ENCODE measurements at regions not wholly inside any gene's neighbourhood (a gene's known extent, or its start where the extent isn't known, plus 50 kb on each side); places are given as distances from the start of the nearest gene placed in this dataset.
"Not testable (repeated sequence)": the region's sequence is repeated elsewhere in the genome, so short reads cannot be mapped to it uniquely, and the experiment has no call there.

DNA sequence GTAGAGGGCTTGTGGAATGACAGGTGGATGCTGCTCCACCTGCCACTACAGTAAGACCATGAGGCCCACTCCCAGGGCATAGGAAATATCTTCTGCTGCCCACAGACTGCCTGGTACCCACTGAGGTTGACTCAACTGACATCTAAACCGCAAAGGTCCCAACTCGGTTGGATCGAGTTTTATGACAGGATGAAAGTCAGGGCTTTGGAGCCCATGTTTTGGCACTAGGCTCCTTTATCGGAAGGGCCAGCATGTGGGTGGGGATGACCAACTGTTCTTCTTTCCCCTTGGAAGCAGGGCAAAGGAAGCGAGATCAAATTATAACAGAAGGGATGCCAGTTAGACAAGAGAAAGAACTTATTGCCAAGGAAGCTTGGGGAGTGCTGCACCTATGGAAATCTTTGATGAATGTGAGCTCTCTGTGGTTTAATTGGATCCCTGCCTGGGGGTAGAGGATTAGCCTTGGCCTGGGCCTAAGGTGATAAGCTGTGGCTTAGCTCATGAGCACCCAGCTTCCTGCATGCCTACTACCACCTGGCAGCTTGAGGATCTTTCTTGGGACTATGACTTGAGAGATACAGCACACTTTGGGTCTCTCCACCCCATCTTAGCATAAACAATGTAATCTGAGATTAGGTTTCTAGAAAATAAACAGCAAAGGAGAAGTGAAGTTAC lies 121.8 kb downstream of the KCNA5 start:
- no peak for DNase-seq

DNA sequence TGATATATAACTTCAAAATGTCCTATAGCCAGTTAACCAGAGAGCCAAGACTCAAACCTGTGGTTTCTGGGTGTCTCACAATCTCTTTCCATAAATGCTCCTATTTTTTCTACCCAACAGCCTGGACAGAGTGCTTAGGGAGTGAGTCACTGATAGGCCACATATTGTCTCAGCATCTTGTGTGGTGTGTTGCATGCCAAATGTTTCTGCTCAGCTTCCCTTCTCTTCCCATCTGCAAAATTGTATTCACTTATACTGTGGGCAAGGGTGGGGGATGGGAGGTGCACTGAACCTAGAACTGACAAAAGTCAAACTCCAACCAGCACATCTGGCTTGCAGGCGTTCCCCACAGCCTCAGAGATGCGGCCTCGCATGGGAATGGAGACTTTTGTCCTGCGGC lies 123.3 kb downstream of the KCNA5 start:
- no peak for ATAC-seq
- DNase-seq: no peak

More for the DNA sequence above, 121.8 kb downstream of the KCNA5 start:
- no peak for ATAC-seq

DNA sequence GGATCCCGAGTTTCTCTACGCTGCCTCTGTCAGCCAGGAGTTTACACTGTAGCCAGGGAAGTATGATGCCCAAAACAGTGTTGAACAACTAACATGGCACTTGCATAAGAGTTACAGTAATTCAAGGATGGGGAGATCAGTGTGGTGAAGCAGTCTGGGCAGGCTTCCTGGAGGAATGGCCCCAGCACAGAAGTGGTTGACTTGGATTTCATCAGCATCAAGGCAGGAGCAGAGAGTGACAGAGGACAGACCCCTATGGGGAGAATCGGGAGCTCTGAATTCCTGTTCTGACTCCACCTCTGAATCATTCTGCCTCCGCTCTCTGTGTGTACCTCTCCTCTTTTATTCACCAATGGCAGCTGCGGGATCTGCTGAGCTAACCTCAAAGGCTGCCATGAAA lies 124.5 kb downstream of the KCNA5 start:
- ATAC-seq: no peak
- DNase-seq: no peak

DNA sequence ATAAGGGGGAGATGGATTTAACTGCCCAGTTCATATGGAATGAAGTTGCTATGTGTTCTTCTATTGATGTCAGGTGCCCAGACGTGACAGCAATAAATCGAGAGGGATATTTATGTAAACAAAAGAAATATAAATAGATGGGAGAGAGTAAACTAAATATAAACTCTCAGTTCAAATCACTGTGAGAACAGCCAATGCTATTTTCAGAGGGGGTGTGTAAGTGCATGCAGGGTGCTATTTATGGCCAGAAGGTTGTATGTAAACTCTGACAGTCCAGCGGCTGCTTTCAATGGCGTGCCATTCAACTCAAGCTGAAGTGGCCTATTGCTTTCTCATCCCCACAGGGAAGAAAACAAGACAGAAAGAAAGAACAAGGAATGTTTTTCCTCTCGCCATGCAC lies 127.2 kb downstream of the KCNA5 start:
- ATAC-seq (no peak), DNase-seq (no peak)

DNA sequence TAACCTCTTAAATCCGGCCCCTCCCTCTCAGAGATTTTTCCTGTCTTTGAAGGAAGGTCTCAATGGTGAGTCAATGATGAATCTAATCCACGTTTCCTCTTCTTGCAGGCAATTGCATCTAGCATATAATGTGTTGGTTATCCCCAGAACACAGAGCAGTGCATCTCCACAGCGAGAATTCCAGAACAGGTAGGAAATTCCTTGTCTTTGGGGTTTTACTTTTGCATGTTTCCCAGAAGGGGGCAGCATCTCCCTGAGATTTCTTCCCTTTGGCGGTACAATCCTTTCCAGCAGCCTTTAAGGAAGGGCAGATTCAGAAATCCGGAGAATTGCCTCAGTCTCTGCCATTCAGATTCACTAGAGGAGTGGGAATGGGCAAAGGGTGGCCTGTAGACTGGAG lies 128.0 kb downstream of the KCNA5 start:
- ATAC-seq: no peak

DNA sequence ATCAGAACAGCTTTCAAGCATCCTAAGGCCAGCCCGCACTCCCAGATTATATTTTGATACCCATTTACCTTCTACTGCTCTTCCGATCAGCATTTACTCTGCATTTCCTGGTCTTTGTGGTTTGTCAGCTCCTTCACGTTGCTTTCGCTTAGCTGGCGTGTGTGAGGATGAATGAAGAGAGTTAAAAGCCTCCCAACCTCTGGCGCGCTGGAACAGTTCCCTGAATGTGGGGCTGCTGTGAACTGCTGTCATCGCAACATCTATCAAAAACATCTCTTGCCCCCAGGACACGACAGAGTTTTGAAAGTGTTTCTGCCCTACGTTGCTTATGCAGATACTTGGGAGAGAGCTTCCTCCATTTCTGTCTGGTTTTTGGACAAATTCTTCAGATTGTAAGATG lies 129.2 kb downstream of the KCNA5 start:
- no peak for DNase-seq
- ATAC-seq: no peak

More for the DNA sequence above, 128.0 kb downstream of the KCNA5 start:
- DNase-seq: peak; percentile 3

DNA sequence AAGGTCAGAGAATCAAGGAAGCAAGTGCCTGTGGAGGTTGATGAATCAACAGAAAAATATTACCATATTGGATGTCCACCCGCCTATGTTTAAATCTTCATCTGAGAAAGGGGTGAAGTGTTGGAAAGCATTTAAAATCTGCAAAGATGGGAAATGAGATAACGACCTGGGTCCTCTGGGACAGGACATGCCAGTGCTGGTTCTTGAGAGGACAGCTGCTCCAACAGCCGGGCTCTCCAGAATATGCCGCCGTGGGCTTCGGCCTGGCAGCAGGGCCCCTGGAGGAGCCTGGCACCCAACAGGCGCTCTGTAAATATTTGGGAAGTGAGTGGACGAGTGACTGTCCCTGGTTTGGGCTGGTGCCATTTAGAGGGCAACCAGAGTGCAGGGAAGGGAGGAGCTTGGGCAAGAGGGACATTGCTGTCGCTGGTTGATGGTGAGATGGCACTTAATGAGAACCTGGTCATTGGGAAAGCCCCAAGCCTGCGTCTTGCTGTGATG lies 129.9 kb downstream of the KCNA5 start:
- DNase-seq (no peak), ATAC-seq (no peak)

DNA sequence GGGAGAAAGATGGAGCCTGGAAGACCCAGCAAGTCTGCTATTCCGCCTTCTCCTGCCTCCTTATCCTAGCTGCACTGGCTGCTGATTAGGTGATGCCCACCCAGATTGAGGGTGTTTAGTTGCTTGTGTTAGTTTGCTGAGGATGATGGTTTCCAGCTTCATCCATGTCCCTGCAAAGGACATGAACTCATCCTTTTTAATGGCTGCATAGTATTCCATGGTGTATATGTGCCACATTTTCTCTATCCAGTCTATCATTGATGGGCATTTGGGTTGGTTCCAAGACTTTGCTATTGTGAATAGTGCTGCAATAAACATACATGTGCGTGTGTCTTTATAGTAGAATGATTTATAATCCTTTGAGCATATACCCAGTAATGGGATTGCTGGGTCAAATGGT lies 131.7 kb downstream of the KCNA5 start:
- not testable (repeated sequence) for ATAC-seq, DNase-seq

DNA sequence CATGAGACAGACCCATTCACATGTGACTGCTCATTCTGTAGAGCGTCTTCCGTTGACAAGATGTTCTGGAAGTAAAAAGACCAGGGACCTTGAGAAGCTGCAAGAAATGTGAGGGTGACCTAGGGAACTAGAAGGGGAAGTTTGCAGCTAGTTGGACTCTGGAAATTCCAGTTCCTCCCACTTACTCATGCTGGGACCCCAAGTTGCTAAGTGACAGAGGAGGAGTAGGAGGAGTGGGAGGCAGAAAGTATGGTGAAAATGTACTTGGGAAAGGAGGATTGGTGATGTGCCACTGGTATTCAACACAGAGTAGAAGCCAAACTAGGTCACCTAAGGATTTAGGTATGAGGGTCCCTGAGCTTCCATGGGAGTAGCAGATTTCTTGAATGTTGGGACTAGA lies 132.4 kb downstream of the KCNA5 start:
- no peak for DNase-seq
- ATAC-seq: no peak

DNA sequence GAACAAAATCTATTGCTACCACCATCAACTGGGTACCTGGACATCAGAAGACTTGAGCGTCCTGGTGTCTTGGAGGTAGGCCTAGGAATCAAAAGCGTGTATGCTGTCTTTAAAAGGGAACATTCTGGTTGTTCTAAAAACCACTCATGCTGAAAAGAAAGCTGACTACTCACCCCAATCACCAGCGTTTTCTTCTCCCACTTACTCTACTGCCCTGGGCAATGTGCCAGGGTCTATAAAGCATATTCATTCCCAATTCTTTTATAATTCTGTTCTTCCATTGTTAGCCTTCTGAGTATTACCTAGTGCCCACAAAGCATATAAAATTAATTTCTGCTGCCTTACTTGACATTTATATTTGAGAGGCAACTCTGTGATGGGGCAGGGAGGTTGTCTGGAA lies 133.4 kb downstream of the KCNA5 start:
- DNase-seq (no peak), ATAC-seq (no peak)

DNA sequence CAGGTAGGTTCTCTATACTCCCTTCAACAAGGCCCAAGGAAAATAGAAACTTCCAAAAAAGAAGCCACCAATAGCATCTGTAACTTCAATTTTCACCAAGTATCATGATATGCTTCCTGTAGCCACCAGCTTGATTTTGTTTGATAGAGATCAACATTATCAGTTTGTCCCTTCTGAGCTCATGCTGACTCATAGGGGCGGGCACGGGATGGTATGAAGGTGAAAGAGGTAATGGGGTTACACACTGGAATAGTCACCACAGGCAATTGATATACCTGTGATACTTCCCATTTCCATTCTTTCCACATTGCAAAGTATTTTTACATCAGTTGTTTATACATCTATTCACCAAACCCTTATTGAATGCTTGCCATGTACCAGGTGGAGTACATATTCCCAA lies 134.1 kb downstream of the KCNA5 start:
- no peak for DNase-seq
- no peak for ATAC-seq

DNA sequence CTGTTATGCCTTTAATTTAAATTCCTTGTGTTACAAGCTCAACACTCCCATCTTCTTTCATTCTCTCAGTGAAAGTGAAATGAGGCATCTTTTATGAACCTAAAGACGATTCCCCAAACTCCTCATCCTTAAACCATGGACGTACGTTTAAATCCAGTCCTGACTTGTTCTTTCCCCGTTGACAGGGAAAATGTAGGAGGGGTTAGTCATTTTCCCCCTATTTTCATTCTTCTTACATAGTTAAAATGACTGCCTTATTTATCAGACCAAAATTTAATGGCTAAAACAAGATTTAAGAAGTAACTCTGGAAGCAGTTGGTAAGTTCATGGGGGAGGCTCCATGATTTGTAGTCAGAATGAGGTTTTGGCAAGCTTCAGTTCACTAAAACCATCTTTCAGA lies 134.9 kb downstream of the KCNA5 start:
- ATAC-seq: no peak
- no peak for DNase-seq

DNA sequence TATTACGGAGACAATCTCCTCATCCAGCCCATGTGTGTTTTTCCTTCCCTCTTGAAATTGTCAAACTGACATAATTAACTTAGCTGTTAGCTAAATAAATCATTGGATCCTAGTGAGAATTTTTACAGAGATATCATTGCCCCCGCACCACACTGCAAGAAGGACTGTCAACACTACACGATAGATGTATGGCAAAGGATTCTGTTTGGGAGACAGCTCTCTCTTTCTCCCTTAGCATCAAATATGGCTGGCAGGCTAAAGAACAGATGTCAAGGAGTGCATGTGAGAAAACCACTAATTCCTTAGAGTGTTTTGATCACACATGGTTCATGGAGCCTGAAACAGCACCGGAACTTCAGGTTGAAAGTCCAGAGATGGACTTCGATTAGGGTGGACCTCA lies 136.8 kb downstream of the KCNA5 start:
- DNase-seq (no peak), ATAC-seq (no peak)

DNA sequence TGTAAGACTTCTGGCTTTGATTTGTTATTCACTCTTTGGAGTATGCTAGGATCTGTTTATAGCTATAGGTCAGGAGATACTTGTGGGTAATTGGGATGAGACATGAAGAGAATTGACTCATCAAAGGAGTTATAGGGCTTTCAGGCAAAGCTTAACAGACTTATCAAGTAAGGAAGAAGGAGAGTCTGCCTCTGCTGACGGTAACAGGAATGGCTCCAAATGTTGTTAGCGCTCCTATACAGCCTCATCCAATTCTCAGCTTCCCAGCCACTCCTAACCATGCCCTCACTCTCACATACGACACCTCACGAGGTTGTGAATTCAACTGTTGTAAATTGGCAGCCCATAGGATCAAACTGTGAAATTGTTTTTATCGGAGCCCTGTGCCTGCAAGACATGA lies 140.5 kb downstream of the KCNA5 start:
- DNase-seq: no peak
- no peak for ATAC-seq

DNA sequence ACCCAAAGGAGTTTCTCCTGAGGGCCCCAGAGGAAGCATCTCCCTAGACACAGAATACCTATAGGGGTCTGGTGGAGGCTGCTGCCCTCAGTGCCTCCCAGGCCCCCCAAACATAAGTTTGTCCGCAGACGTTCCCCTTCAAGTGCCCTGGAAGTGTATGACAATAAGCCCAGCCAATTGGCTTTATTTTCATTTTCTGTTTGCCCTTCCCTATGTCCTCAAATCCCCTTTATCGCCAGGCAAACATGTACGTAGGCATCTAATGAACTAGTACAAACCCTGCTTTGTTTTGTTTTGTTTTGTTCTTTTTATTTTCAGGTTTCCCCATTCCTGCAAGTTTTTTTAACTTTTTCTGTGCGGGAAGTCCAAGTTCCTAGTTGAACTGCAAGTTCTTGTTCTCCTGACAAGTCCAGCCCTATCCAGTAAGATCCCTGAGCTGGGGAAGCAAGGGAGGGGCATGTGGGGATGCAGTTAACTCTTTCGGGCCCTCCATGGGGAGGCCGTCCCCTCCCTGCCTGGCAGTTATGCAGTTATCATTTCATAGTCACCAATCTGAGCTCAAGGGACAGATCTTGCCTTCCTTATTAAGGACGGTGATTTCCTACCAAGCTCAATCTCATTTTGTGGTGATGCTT lies 141.9 kb downstream of the KCNA5 start:
- ATAC-seq: no peak
- DNase-seq: no peak

DNA sequence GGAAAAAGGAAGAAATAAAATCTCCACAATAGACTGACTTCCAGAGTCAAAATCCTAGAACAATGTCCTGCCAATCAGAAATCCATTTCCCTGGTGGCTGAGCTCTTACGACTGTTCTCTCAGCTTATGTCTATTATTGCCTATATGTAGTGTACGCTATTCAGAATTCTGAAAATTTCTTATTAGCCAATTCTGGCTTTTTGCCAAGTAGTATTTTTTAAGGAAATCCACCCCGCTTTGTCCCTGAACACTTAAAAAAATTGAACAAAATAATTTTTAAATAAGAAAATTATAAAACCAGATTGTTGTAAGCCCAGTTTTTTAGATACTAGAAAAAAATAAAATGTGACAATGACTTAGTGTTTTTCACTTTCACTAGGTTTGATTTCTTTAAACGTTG lies 143.0 kb downstream of the KCNA5 start:
- no peak for ATAC-seq
- DNase-seq: no peak

DNA sequence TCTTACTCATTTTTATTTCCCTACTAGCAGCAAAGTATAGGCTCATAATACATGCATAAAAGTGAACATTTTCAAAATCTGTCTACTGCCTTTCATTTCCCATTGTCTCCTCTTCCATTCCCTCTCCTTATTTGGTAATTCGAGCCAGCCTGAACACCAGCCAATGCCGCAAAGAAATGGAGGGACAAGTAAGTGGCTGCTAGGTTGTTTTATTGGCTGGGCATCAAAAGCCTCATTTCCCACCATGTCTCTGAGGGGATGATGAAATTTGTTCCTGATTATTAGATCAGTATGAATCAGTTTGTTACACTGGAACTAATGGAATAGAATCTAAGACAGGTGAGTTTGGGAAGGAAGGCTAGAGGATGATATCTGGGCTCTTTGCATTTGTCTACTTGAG lies 143.5 kb downstream of the KCNA5 start:
- DNase-seq (no peak), ATAC-seq (no peak)

DNA sequence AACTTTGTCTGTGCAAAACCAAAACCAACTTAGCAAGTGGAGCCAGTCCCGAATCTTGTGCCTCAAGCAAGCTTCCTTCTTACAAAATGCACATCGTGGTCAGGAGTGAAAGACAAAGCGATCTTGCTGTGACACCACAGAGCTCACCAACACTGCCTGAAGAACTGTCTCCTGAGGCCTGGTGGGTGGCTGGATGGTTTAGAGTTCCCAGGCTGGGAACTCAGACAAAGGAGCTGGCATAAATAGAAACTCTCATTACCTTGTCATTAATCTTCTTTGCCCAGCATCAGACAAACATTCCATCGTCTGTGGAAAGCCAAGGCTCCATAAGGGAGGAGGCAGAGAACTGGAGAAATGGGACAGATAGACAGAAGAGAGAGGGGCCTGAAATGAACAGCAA lies 144.8 kb downstream of the KCNA5 start:
- DNase-seq (no peak), ATAC-seq (no peak)

DNA sequence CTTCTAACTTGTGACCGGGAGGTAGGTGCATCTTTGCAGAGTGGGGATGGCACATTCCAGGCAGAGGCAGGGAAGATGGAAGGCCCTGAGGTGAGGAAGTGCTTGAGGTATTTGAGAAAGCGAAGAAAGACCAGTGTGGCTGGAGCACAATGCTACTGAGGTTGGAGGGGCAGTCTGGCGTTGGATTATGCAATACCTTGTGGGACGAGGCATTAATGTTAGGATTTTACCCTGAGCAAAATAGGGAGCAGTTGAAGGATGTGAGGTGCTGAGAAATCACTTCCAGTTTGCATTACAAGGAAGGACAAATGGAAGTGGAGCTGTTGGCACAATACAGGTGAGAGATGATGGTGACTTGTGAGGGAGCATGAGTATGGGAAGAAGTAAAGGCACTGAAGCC lies 145.5 kb downstream of the KCNA5 start:
- ATAC-seq (no peak), DNase-seq (no peak)

DNA sequence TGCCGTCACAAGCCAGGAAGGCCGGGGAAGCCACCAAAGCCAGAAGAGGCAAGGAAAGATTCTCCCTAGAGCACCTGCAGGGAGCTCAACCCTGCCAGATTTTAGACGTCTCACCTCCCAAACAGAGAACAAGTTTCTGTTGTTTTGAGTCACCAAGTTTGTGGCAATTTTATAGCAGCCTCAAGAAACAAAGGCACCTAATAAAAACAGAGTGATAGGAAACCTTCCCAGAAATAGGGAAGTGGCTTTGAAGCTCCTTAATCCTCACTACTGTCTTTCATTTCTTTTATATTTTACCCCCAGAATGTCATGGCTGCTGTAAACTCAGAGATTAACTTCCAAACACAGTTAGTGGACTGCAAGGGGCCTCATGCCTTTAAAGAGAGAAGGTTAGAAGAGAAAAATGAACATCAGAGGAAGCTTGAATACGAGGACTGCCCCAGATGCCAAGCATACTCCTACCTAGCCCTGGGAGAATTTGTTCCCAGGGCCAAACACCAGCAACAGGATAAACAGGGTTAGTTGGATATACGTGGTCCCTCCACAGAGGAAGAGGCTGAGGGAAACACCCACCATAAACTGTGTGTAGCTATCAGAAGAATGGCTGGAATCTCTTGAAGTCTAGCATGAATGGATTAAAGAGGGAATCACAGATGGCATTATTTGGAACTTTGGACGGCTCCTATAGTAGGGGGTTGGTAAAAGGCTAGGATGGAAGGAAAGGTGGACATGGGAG lies 148.3 kb downstream of the KCNA5 start:
- DNase-seq (no peak), ATAC-seq (no peak)

DNA sequence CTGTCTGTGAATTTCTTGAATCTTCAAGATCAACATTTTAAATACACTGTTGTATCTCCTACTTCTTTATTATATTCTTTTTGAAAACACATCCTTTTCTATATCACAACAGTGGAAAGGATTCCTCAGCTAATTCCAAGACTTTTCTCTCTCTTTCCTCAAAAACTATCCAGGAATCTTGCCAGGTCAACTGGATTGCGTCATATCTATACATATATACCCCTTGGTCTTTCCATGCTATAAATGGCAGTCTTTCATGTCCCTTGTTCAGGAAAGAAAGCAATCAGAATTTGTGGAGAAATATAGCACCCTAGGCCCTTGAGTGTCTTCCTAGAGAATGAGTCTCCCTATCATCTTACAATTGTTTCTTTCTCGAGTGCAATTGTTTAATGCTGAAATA lies 149.0 kb downstream of the KCNA5 start:
- DNase-seq (no peak), ATAC-seq (no peak)

DNA sequence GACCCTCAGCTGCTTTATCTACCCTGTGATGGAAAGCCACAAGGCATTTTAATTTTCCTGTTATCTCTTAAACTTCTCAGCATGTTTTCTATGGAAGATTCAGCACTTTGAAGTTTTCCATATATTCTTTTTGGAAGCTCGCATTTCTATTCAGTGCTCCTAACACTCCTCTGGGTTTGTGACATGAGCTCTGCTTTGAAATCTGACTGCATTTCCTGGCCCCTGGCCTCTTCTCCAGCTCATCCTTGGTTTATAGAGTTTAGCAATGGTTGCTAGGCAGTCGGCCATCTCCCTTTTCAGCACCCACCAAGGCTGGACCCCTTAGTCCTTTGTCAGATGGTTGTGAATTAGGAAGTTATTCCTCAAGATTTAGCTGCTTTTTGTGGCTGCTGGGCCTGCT lies 150.6 kb downstream of the KCNA5 start:
- ATAC-seq (no peak), DNase-seq (no peak)

DNA sequence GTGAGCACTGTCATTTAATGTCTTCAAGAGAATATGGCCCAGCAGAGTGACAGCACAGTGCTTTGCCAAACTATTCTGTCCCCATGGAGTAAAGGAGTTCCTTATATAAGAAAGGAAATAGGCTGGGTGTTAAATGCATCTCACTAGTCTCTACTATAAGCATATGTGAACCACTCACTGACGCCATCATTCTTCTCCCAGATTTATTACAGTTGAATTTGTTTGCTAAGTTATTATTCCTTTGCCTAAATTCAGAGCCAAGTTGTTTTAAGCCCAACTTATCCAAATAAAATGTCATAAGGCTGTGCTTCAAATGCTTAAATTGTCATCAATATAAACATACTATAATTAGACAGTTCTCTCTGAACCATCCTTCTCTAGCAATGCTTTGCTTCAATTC lies 151.6 kb downstream of the KCNA5 start:
- DNase-seq (no peak), ATAC-seq (no peak)

DNA sequence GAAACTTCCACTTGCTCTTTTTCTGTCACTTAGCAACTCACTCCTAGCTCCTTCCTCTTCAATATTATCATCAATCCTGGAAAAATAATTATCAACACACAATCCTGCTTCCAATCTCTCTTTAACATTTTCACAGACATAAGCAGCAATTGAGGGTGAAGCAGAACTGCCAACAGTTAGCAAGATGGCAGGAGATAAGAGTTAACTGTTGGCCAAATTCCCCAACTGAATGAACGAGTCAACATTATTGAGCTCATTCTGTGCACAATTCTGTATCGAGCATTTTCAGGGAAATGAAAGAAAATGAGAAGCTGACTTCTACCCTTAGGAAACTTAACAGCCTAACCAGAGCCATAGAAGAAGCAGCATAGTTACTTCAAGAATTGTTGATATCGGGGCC lies 152.0 kb downstream of the KCNA5 start:
- no peak for ATAC-seq
- no peak for DNase-seq
